Thymus (tissue), 11 donors: ENCODE measurements at regions not wholly inside any gene's neighbourhood (a gene's known extent, or its start where the extent isn't known, plus 50 kb on each side); places are given as distances from the start of the nearest gene placed in this dataset.

ENCODE experiments used
- DNase-seq, 9 donors: peaks; one replicate each; pipeline ENCODE4 v3.0.0-alpha.2; 2013; ENCODE audit warnings: low spot score in 9 of 9, low read depth in 6 of 9, missing footprints in 1 of 9
- H3K27ac ChIP-seq, 2 donors: one replicate each; pipeline ENCODE4 v1.5.1; 2013; ENCODE audit warnings: control low read depth in 1 of 2, low read depth in 1 of 2, low read length in 1 of 2, mild to moderate bottlenecking in 1 of 2, moderate library complexity in 1 of 2
- H3K27me3 ChIP-seq, 2 donors: one replicate each; pipeline ENCODE4 v1.5.1; 2013; ENCODE audit warnings: low read length in 1 of 2; ENCODE audit not compliant: control insufficient read depth in 2 of 2, insufficient read depth in 1 of 2
- H3K36me3 ChIP-seq, 2 donors: one replicate each; pipeline ENCODE4 v1.5.1; 2013; ENCODE audit warnings: low read length in 1 of 2, mild to moderate bottlenecking in 1 of 2, moderate library complexity in 1 of 2; ENCODE audit not compliant: control insufficient read depth in 2 of 2, insufficient read depth in 2 of 2
- H3K4me1 ChIP-seq, 2 donors: one replicate each; pipeline ENCODE4 v1.5.1; 2013; ENCODE audit warnings: low read length in 2 of 2; ENCODE audit not compliant: control insufficient read depth in 2 of 2, insufficient read depth in 2 of 2
- H3K4me3 ChIP-seq, 2 donors: one replicate each; pipeline ENCODE4 v1.5.1; 2013; ENCODE audit warnings: low read length in 2 of 2, control low read depth in 1 of 2, mild to moderate bottlenecking in 1 of 2
- H3K9me3 ChIP-seq, 2 donors: one replicate each; pipeline ENCODE4 v1.5.1; 2013; ENCODE audit warnings: low read length in 1 of 2, mild to moderate bottlenecking in 1 of 2; ENCODE audit not compliant: control insufficient read depth in 2 of 2, insufficient read depth in 1 of 2
- WGBS: extraction: QIAGEN DNeasy Blood & Tissue Kit; methylation state at CpG from one replicate; pipeline ENCODE4 v1.1.7; 2013; 5-methylcytosine and 5-hydroxymethylcytosine counted together
- donor health status: healthy.

DNA sequence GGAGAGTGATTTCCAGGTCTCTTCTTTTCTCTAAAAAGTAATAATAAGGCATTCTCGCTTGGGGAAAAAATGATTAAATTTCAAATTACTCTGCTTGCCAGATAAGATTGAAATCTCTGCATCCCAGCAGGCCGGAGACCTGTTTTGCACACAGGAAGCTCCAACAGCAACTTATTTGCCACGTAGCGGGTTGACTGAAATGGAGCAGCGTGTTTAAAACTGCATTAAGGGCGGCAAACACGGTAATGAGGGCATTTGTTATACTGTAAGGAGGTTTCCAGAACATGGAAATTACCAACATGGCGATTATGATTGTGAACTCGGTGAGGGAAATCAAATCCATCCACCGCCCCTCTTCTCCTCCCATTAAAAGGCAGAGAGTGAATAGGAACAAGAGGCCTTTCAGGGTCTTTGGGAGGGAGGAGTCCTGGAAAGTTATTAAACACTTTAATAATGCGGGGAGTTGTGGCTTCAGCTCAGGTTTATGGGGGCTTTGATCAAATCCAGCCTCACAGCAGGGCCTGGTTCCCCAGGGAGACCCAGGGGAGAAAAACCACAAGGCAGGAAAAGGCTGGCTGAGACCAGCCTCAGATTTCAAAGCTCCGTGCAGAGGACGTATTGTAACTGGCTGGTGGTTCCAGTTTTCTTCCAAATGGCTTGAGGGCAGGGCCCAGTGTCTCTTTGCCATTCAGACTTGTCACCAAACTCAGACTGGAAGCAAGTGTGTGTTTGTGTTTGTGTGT is 242.3 kb downstream of the TLE3 start:
- H3K4me1 ChIP-seq, result peaks cover 8 to 17% of the 10 kb centered on the region in 2 donors
- no peaks in the 10 kb centered on the region for H3K36me3 ChIP-seq
- H3K9me3 ChIP-seq, result no peaks in the 10 kb centered on the region
- peaks cover 0 to 3% of the 10 kb centered on the region in 2 donors for H3K27me3 ChIP-seq
- no peak overlapping the region for H3K27ac ChIP-seq
- no peak for DNase-seq
- 88% methylated on average over 13 of the region's 13 CpGs for WGBS
- no peak overlapping the region for H3K4me3 ChIP-seq

DNA sequence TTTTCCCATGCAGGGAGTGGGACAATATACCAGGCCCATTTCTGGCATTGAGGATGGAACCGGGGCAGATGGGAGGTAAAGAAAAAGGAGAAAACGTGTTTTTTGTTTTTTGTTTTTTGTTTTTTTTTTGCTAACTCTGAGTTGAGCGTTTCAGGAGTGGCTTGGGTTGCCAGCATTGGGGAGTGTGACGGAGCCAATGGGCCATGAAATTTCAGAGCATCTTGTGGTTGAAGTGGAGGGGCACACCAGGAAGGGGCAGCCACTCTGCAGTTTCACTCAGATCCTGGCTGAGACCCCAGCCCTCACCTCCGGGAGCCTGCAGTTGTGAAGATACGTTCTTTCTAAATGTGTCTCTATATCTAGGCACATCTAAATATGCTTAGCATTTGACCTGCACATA is 240.5 kb downstream of the TLE3 start:
- Histone ChIP-seq H3K4me3 (no peak overlapping the region), H3K36me3 (no peaks in the 10 kb centered on the region), H3K27me3 (peaks cover 0 to 3% of the 10 kb centered on the region in 2 donors), H3K27ac (no peak overlapping the region), H3K9me3 (no peaks in the 10 kb centered on the region), H3K4me1 (peaks cover 8 to 27% of the 10 kb centered on the region in 2 donors)
- DNase-seq, result no peak
- WGBS, result 84% methylated on average over 6 of the region's 6 CpGs

GRCh38 chr15:69857686-69858391 is 239.9 kb downstream of the TLE3 start:
- no peaks in the 10 kb centered on the region for H3K9me3 ChIP-seq
- peaks cover 8 to 30% of the 10 kb centered on the region in 2 donors for H3K4me1 ChIP-seq
- H3K36me3 ChIP-seq, result no peaks in the 10 kb centered on the region
- DNase-seq, result peak in 8 of 9 donors; percentile 5 to 67 (median 19)
- H3K27ac ChIP-seq, result no peak overlapping the region
- WGBS, result 28% methylated on average over 10 of the region's 10 CpGs
- no peak overlapping the region for H3K4me3 ChIP-seq
- peaks cover 0 to 3% of the 10 kb centered on the region in 2 donors for H3K27me3 ChIP-seq

GRCh38 chr15:69858456-69858855 is 239.3 kb downstream of the TLE3 start:
- no peak for DNase-seq
- Histone ChIP-seq H3K4me3 (no peak overlapping the region), H3K36me3 (no peaks in the 10 kb centered on the region), H3K27ac (no peak overlapping the region), H3K27me3 (peaks cover 0 to 3% of the 10 kb centered on the region in 2 donors), H3K4me1 (peaks cover 8 to 30% of the 10 kb centered on the region in 2 donors), H3K9me3 (no peaks in the 10 kb centered on the region)
- 96% methylated on average over 5 of the region's 5 CpGs for WGBS

GRCh38 chr15:69859866-69860265 is 237.9 kb downstream of the TLE3 start:
- Histone ChIP-seq H3K27me3 (peaks cover 0 to 3% of the 10 kb centered on the region in 2 donors), H3K4me3 (no peak overlapping the region), H3K4me1 (peaks cover 8 to 30% of the 10 kb centered on the region in 2 donors), H3K36me3 (no peaks in the 10 kb centered on the region), H3K27ac (no peak overlapping the region), H3K9me3 (no peaks in the 10 kb centered on the region)
- DNase-seq, result no peak
- 98% methylated on average over 5 of the region's 5 CpGs for WGBS

DNA sequence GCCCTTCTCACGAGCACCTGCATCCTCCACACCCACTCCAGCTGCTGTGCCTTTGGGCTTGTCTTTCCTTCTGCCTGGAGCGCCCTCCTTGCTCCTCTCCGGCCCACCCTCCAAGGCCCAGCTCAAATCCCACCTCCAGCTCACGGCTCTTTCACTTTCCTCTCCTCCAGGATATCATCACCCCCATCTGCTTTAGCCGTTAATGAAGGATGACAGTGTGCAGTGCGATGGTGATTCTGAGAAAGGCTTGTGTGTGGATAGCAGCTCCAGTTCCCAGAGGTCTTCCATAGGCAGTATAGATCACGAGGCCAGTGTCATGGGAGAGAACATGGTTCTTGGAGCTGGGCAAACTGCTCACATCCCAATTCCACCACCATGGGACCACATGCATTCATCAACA is 237.4 kb downstream of the TLE3 start:
- Histone ChIP-seq H3K4me3 (no peak overlapping the region), H3K4me1 (peaks cover 8 to 30% of the 10 kb centered on the region in 2 donors), H3K36me3 (no peaks in the 10 kb centered on the region), H3K27me3 (peaks cover 0 to 3% of the 10 kb centered on the region in 2 donors), H3K9me3 (no peaks in the 10 kb centered on the region), H3K27ac (no peak overlapping the region)
- 97% methylated on average over 7 of the region's 7 CpGs for WGBS
- DNase-seq, result no peak

DNA sequence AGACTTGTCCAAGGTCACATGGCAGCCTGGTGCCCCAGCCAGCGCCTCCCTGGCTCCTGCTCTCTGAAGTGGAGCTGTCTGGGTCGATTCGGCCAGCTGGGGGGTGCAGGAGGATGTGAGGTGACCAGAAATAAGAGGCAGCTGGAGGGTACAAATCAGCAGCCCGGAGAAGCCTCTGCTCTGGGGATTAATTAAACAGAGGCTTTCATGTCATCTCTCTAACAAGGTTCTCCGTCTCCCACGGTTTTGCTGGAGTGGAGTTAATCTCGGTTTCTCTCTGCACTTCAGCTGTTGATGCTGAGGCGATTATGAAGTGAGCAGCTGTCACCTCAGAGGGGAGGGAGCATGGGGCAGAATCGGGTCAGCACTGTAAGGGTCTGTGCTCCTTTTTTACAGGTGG is 236.8 kb downstream of the TLE3 start:
- Histone ChIP-seq H3K9me3 (no peaks in the 10 kb centered on the region), H3K4me3 (no peak overlapping the region), H3K4me1 (peaks cover 8 to 30% of the 10 kb centered on the region in 2 donors), H3K27ac (no peak overlapping the region), H3K36me3 (no peaks in the 10 kb centered on the region), H3K27me3 (peaks cover 0 to 3% of the 10 kb centered on the region in 2 donors)
- DNase-seq, result no peak
- 93% methylated on average over 9 of the region's 9 CpGs for WGBS

DNA sequence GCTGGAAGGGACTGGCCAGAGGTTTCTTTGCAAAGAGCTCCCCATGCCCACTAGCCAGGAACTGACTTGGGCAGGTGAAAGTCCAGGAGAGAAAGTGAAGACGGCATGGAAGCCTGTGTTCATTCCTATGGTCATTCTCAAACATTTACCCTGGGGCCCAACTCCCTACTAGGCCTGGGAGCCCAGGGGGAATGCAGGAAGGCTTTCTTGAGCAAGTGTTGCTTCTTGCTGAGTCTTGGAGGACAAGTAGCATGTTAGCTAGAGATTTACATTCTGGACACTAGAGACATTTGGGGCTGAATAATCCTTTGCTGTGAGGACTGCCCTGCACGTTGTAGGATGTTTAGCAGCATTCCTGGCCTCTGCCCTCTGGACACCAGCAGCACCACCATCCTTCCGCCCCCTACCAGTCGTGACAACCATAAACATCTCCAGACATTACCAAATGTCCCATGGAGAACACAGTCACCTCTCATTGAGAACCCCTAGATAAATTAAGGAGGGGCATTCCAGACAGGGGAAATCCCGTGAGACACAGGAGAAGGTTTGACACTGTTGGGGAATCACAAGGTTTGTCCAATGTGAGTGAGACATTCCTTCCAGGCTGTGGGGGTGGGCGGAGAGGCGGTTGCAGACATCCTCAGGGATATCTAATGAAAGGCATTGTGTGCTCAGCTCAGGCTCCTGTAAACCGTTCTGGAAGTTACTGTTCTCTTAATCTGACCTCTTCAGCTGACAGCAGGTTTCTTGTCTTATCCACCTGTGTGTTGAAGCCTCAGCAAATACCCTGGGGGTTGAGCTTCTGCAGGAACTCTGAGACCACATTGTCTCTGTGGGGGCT is 236.2 kb downstream of the TLE3 start:
- Histone ChIP-seq H3K27me3 (peaks cover 0 to 3% of the 10 kb centered on the region in 2 donors), H3K9me3 (no peaks in the 10 kb centered on the region), H3K4me3 (no peak overlapping the region), H3K27ac (no peak overlapping the region), H3K4me1 (peaks cover 8 to 30% of the 10 kb centered on the region in 2 donors), H3K36me3 (no peaks in the 10 kb centered on the region)
- peak in 2 of 9 donors; percentile 6 to 39 for DNase-seq
- 77% methylated on average over 8 of the region's 8 CpGs for WGBS
